Ovary (tissue), 7 donors: ENCODE measurements at regions not wholly inside any gene's neighbourhood (a gene's known extent, or its start where the extent isn't known, plus 50 kb on each side); places are given as distances from the start of the nearest gene placed in this dataset.

ENCODE experiments used
- DNase-seq, 5 donors: peaks; one replicate each; pipeline ENCODE4 v3.0.0-alpha.2; 2019 to 2020
- H3K27ac ChIP-seq, 2 donors: fragments of 200-600 bp; one replicate each; pipeline versions ENCODE4 v1.5.1 to v1.8.0; 2019 to 2022
- H3K27me3 ChIP-seq: fragments of 200-600 bp; one replicate; pipeline ENCODE4 v1.8.0; 2022
- H3K36me3 ChIP-seq: fragments of 200-600 bp; sonication (generic); one replicate; pipeline ENCODE4 v1.5.1; 2019
- H3K4me1 ChIP-seq: one replicate; pipeline ENCODE4 v1.8.1; 2013; ENCODE audit warnings: mild to moderate bottlenecking, moderate library complexity; ENCODE audit not compliant: insufficient read depth
- H3K4me3 ChIP-seq: fragments of 200-600 bp; sonication (generic); one replicate; pipeline ENCODE4 v1.5.1; 2017
- H3K9me3 ChIP-seq, 2 donors: fragments of 200-600 bp in 1 of 2; sonication (generic) in 1 of 2; one replicate each; pipeline versions ENCODE4 v1.5.1 to v1.8.1; 2013 to 2019; ENCODE audit warnings: mild to moderate bottlenecking in 1 of 2, moderate library complexity in 1 of 2
- CTCF ChIP-seq, 3 donors: fragments of 450-650 bp in 2 of 3; fragments of 200-600 bp in 1 of 3; IDR thresholded peaks; one replicate each; pipeline versions ENCODE4 v1.5.1 to v1.8.0; 2016 to 2022; ENCODE audit warnings: antibody characterized with exemption in 3 of 3, mild to moderate bottlenecking in 1 of 3
- EP300 ChIP-seq: sonication (generic); formaldehyde crosslinking; IDR thresholded peaks from one replicate; pipeline ENCODE4 v1.6.1; 2017; ENCODE audit warnings: antibody characterized with exemption
- POLR2A ChIP-seq: fragments of 450-650 bp; IDR thresholded peaks from one replicate; pipeline ENCODE4 v1.6.1; 2017; ENCODE audit warnings: antibody characterized with exemption, mild to moderate bottlenecking, moderate library complexity
- WGBS, 3 donors: extraction: QIAGEN DNeasy Blood & Tissue Kit in 1 of 3; methylation state at CpG; one replicate each; pipeline versions ENCODE4 v1.1.5 to v1.1.7; 2013 to 2017; 5-methylcytosine and 5-hydroxymethylcytosine counted together
- intact Hi-C, 4 donors: fragments of 100-400 bp; cut with DNase I; formaldehyde crosslinking; loops; one replicate each; pipeline versions ENCODE4 v1.11.0 to v1.15.1; 2022 to 2023
- donor health status: DM: no; HTN: no; CAD: no; lungs with moderate emphysema.
- donor health status: DM: no; HTN: no; CAD: no.
- donor health status: Bipolar disorder and iron deficiency.
- donor health status: DM: no; HTN: no; CAD: no.
- donor health status: DM: yes; HTN: yes; CAD: no.

- H3K4me1 ChIP-seq = no peaks in the 10 kb centered on the region
- no peak overlapping the region for H3K4me3 ChIP-seq
- intact Hi-C loops = no loop called here
- 82 to 90% (median 87%) methylated on average over 2 of the region's 2 CpGs for WGBS, 3 donors
- no peak for DNase-seq
- no peaks in the 10 kb centered on the region for H3K36me3 ChIP-seq
- H3K27me3 ChIP-seq = no peaks in the 10 kb centered on the region
- TF ChIP-seq EP300 (no peak), POLR2A (no peak), CTCF (IDR thresholded peaks at IDR 0.05) (no peak)
- no peaks in the 10 kb centered on the region for H3K9me3 ChIP-seq
- no peak overlapping the region for H3K27ac ChIP-seq
Observed at GRCh38 chr1:213409971-213410370, 358.9 kb downstream of the RPS6KC1 start.

GRCh38 chr1:213414346-213414745 lies 363.3 kb downstream of the RPS6KC1 start:
- H3K36me3 ChIP-seq = no peaks in the 10 kb centered on the region
- TF ChIP-seq CTCF (IDR thresholded peaks at IDR 0.05) (no peak), POLR2A (no peak), EP300 (no peak)
- no peak overlapping the region for H3K27ac ChIP-seq
- H3K27me3 ChIP-seq = no peaks in the 10 kb centered on the region
- DNase-seq = no peak
- no peak overlapping the region for H3K4me3 ChIP-seq
- no peaks in the 10 kb centered on the region for H3K4me1 ChIP-seq
- intact Hi-C loops = no loop called here
- H3K9me3 ChIP-seq = no peaks in the 10 kb centered on the region
- 78 to 94% (median 87%) methylated on average over 1 of the region's 1 CpG for WGBS, 3 donors

- no peak for TF ChIP-seq POLR2A
- no peak for TF ChIP-seq CTCF (IDR thresholded peaks at IDR 0.05)
- no peak for TF ChIP-seq EP300
- intact Hi-C loops = no loop called here
- Histone ChIP-seq H3K36me3 (no peaks in the 10 kb centered on the region), H3K4me3 (no peak overlapping the region), H3K4me1 (no peaks in the 10 kb centered on the region), H3K27me3 (no peaks in the 10 kb centered on the region), H3K27ac (no peak overlapping the region), H3K9me3 (no peaks in the 10 kb centered on the region)
- 91 to 95% (median 94%) methylated on average over 2 of the region's 2 CpGs for WGBS, 3 donors
- no peak for DNase-seq
Observed at GRCh38 chr1:213414911-213415310, 363.9 kb downstream of the RPS6KC1 start.

DNA sequence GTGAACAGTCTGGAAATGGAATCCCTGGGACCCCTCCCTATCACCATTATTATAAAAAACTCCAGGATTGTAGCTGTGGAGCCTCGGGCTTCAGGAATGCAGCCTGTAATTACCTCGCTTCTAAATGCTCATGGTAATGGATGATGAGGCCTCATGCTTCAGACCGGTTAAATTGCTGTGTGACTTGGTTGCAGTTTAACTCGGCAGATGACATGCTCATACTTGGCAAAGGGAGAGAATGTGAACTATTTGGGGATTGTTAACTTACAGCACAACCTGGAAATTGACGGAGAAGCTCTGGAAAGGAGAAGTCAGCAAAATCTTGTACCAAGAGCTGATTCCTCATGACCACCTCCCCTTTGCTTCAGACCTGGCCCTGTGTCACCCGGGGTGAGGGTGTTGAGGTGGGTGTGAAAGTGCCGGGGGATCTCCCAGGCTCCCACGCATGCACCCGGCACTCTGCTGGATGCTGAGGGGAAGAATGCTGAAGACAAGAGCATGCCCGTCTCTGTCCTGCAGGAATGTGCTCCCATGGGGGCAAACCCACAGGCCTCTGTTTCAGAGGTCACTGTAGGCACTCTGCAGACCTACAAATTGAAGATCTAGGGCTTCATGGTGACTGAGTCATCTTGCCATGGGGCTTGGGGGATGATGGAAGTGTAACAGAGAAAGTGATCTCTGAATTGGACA lies 364.8 kb downstream of the RPS6KC1 start:
- intact Hi-C loops = no loop called here
- WGBS, 3 donors = 62 to 73% (median 71%) methylated on average over 10 of the region's 10 CpGs
- no peak for DNase-seq

More for the DNA sequence above, 364.8 kb downstream of the RPS6KC1 start:
- H3K27me3 ChIP-seq = no peaks in the 10 kb centered on the region
- no peaks in the 10 kb centered on the region for H3K36me3 ChIP-seq
- no peaks in the 10 kb centered on the region for H3K4me1 ChIP-seq
- H3K4me3 ChIP-seq = no peak overlapping the region
- H3K27ac ChIP-seq = no peak overlapping the region
- H3K9me3 ChIP-seq = no peaks in the 10 kb centered on the region
- TF ChIP-seq POLR2A (no peak), EP300 (no peak), CTCF (IDR thresholded peaks at IDR 0.05) (no peak)
